WERI-Rb-1 (cell line): ENCODE measurements at regions not wholly inside any gene's neighbourhood (a gene's known extent, or its start where the extent isn't known, plus 50 kb on each side); places are given as distances from the start of the nearest gene placed in this dataset.

Experiments used
- DNase-seq: peaks from one replicate; pipeline ENCODE4 v3.0.0-alpha.2; 2020
- H3K27ac ChIP-seq: fragments of 250-450 bp; sonication (Bioruptor Pico); 2 replicates; pipeline ENCODE4 v1.5.1; 2020; ENCODE audit warnings: mild to moderate bottlenecking, moderate library complexity
- H3K27me3 ChIP-seq: fragments of 250-450 bp; sonication (Bioruptor Pico); 2 replicates; pipeline ENCODE4 v1.5.1; 2021; ENCODE audit warnings: mild to moderate bottlenecking, low read depth, moderate library complexity; ENCODE audit not compliant: insufficient read depth, severe bottlenecking
- H3K36me3 ChIP-seq: fragments of 250-450 bp; sonication (Bioruptor Pico); 2 replicates; pipeline ENCODE4 v1.5.1; 2020; ENCODE audit warnings: mild to moderate bottlenecking, moderate library complexity
- H3K4me3 ChIP-seq: 2 replicates; pipeline ENCODE4 v1.5.1; 2011; ENCODE audit warnings: low read depth, mild to moderate bottlenecking, control low read depth, low read length
- H3K9me3 ChIP-seq: fragments of 250-450 bp; sonication (Bioruptor Pico); 2 replicates; pipeline ENCODE4 v1.5.1; 2021; ENCODE audit warnings: mild to moderate bottlenecking, moderate library complexity; ENCODE audit not compliant: severe bottlenecking
- TF ChIP-seq, protein P1 (sequence below): IDR thresholded peaks from 2 replicates; pipeline ENCODE4 v1.5.1; 2011; ENCODE audit warnings: low read depth, mild to moderate bottlenecking, control low read depth, inconsistent platforms, low read length

DNA sequence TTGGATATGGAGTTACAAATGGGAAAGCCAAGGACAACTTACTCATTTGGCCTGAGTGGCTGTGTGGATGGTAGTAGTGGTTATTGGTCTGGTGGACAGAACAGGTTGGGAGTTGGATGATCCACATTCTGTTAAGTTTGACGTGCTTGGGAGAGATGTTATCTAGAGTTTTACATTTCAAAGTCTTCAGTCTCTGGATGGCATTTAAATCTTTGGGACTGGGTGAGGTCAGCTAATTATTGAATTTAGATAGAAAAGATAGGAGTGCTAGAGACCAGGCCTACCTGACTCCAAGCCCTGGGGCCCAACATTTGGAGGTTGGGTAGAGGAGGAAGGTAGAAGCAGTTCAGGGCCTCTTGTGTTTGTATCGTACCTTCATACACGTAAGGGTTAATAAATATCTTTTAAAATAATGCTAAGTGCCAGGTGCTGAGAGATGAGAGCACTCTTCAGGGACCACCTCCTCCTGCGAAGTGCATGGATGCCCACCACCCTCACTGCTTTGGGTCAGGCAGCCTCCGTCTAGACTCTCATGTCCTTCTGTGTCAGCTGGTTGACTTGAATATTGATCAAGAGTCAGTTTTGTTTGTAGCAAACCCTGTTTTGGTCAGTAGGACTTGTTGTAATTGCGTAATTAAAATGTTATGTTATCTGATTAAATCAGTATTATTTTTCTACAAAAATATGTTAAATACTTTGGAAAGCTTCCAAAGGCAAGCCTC is 460.4 kb upstream of the RGS6 start:
- Histone ChIP-seq H3K27ac (no peak overlapping the region), H3K27me3 (no peaks in the 10 kb centered on the region), H3K36me3 (no peaks in the 10 kb centered on the region), H3K4me3 (no peak overlapping the region), H3K9me3 (no peaks in the 10 kb centered on the region)
- TF ChIP-seq, protein P1, sequence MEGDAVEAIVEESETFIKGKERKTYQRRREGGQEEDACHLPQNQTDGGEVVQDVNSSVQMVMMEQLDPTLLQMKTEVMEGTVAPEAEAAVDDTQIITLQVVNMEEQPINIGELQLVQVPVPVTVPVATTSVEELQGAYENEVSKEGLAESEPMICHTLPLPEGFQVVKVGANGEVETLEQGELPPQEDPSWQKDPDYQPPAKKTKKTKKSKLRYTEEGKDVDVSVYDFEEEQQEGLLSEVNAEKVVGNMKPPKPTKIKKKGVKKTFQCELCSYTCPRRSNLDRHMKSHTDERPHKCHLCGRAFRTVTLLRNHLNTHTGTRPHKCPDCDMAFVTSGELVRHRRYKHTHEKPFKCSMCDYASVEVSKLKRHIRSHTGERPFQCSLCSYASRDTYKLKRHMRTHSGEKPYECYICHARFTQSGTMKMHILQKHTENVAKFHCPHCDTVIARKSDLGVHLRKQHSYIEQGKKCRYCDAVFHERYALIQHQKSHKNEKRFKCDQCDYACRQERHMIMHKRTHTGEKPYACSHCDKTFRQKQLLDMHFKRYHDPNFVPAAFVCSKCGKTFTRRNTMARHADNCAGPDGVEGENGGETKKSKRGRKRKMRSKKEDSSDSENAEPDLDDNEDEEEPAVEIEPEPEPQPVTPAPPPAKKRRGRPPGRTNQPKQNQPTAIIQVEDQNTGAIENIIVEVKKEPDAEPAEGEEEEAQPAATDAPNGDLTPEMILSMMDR, result no peak
- DNase-seq, result no peak

- Histone ChIP-seq H3K36me3 (no peaks in the 10 kb centered on the region), H3K9me3 (no peaks in the 10 kb centered on the region), H3K4me3 (no peak overlapping the region), H3K27me3 (no peaks in the 10 kb centered on the region), H3K27ac (no peak overlapping the region)
- no peak for DNase-seq
- TF ChIP-seq, protein P1, result no peak
Measured at GRCh38 chr14:71472356-71473340, 459.6 kb upstream of the RGS6 start.

DNA sequence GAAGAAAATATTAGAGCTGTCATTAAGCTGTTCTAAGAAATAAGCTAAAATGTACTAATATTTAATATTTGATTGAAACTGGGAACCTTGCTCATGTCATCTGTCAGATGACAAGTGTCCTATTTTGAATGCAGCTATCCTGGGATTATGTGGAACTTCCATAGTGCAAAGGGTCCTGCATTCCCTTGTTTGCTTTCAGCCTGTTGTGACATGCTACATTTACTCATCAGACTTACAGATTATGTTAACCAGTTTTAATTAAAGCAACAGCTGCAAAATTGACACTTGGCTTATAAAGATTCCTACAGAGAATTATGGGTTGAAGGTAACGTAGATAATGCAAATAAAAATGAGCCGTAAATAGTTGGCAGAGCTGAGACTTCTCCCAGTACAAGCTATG is 458.4 kb upstream of the RGS6 start:
- Histone ChIP-seq H3K4me3 (no peak overlapping the region), H3K27ac (no peak overlapping the region), H3K36me3 (no peaks in the 10 kb centered on the region), H3K9me3 (no peaks in the 10 kb centered on the region), H3K27me3 (no peaks in the 10 kb centered on the region)
- TF ChIP-seq, protein P1, result no peak
- no peak for DNase-seq

GRCh38 chr14:71474301-71475265 is 457.6 kb upstream of the RGS6 start:
- H3K36me3 ChIP-seq, result no peaks in the 10 kb centered on the region

GRCh38 chr14:71475916-71476315 is 456.3 kb upstream of the RGS6 start:
- no peaks in the 10 kb centered on the region for H3K9me3 ChIP-seq
- no peak for DNase-seq
- TF ChIP-seq, protein P1, result no peak
- no peak overlapping the region for H3K27ac ChIP-seq
- no peaks in the 10 kb centered on the region for H3K36me3 ChIP-seq
- H3K27me3 ChIP-seq, result no peaks in the 10 kb centered on the region
- H3K4me3 ChIP-seq, result no peak overlapping the region

More at GRCh38 chr14:71474301-71475265, 457.6 kb upstream of the RGS6 start:
- H3K27me3 ChIP-seq, result no peaks in the 10 kb centered on the region
- TF ChIP-seq, protein P1, result no peak
- H3K9me3 ChIP-seq, result no peaks in the 10 kb centered on the region
- no peak overlapping the region for H3K27ac ChIP-seq
- no peak for DNase-seq
- H3K4me3 ChIP-seq, result no peak overlapping the region
